ENCODE measurements at regions not wholly inside any gene's neighbourhood (a gene's known extent, or its start where the extent isn't known, plus 50 kb on each side); places are given as distances from the start of the nearest gene placed in this dataset.

- TF ChIP-seq POLR2A (IDR thresholded peaks at IDR 0.05): no peak
- TF ChIP-seq CTCF (IDR thresholded peaks at IDR 0.05): no peak
- H3K9me3 ChIP-seq: no peaks in the 10 kb centered on the region
- no peak overlapping the region for H3K27ac ChIP-seq
- H3K27me3 ChIP-seq: no peaks in the 10 kb centered on the region
- no peak overlapping the region for H3K4me3 ChIP-seq
- H3K36me3 ChIP-seq (replicated peaks in 1 of 2; ENCODE audit: insufficient read depth in 1 of 2, low read depth in 2 of 2): no peaks in the 10 kb centered on the region
- no peak for DNase-seq
- no peaks in the 10 kb centered on the region for H3K4me1 ChIP-seq
- intact Hi-C loops (cut with DNase I): no loop called here
- no peak for ATAC-seq
Observed at GRCh38 chr1:96579636-96580035, 141.9 kb upstream of the PTBP2 start.

- Histone ChIP-seq H3K27ac (no peak overlapping the region), H3K4me3 (no peak overlapping the region), H3K9me3 (no peaks in the 10 kb centered on the region), H3K36me3 (replicated peaks in 1 of 2; ENCODE audit: insufficient read depth in 1 of 2, low read depth in 2 of 2) (no peaks in the 10 kb centered on the region), H3K27me3 (no peaks in the 10 kb centered on the region), H3K4me1 (no peaks in the 10 kb centered on the region)
- no peak for TF ChIP-seq POLR2A (IDR thresholded peaks at IDR 0.05)
- TF ChIP-seq CTCF (IDR thresholded peaks at IDR 0.05): no peak
- WGBS, 2 donors: 12 to 15% methylated on average over 7 of the region's 7 CpGs
- intact Hi-C loops (cut with DNase I): no loop called here
- no peak for DNase-seq
- ATAC-seq: no peak
Observed at GRCh38 chr1:96580920-96581319, 140.7 kb upstream of the PTBP2 start.

GRCh38 chr1:96581772-96582171 is 139.8 kb upstream of the PTBP2 start:
- Histone ChIP-seq H3K4me3 (no peak overlapping the region), H3K27ac (no peak overlapping the region), H3K27me3 (no peaks in the 10 kb centered on the region), H3K4me1 (no peaks in the 10 kb centered on the region), H3K9me3 (no peaks in the 10 kb centered on the region), H3K36me3 (replicated peaks in 1 of 2; ENCODE audit: insufficient read depth in 1 of 2, low read depth in 2 of 2) (no peaks in the 10 kb centered on the region)
- ATAC-seq (no peak), DNase-seq (no peak)
- TF ChIP-seq POLR2A (IDR thresholded peaks at IDR 0.05): no peak
- TF ChIP-seq CTCF (IDR thresholded peaks at IDR 0.05): no peak
- intact Hi-C loops (cut with DNase I): no loop called here
- WGBS, 2 donors: 51 to 52% methylated on average over 7 of the region's 7 CpGs

- no peak for ATAC-seq
- TF ChIP-seq POLR2A (IDR thresholded peaks at IDR 0.05) (no peak), CTCF (IDR thresholded peaks at IDR 0.05) (no peak)
- no peak for DNase-seq
Observed at GRCh38 chr1:96583903-96584302, 137.7 kb upstream of the PTBP2 start.

GRCh38 chr1:96587222-96587621 is 134.4 kb upstream of the PTBP2 start:
- H3K27ac ChIP-seq: no peak overlapping the region
- ATAC-seq (no peak), DNase-seq (no peak)
- H3K36me3 ChIP-seq (replicated peaks in 1 of 2; ENCODE audit: insufficient read depth in 1 of 2, low read depth in 2 of 2): no peaks in the 10 kb centered on the region
- no peak overlapping the region for H3K4me3 ChIP-seq
- no peaks in the 10 kb centered on the region for H3K27me3 ChIP-seq
- no peaks in the 10 kb centered on the region for H3K9me3 ChIP-seq
- TF ChIP-seq CTCF (IDR thresholded peaks at IDR 0.05) (no peak), POLR2A (IDR thresholded peaks at IDR 0.05) (no peak)
- 57 to 60% methylated on average over 4 of the region's 4 CpGs for WGBS, 2 donors
- H3K4me1 ChIP-seq: no peaks in the 10 kb centered on the region
- intact Hi-C loops (cut with DNase I): no loop called here

More at GRCh38 chr1:96583903-96584302, 137.7 kb upstream of the PTBP2 start:
- no peak overlapping the region for H3K4me3 ChIP-seq
- no peaks in the 10 kb centered on the region for H3K27me3 ChIP-seq
- no peaks in the 10 kb centered on the region for H3K36me3 ChIP-seq (replicated peaks in 1 of 2; ENCODE audit: insufficient read depth in 1 of 2, low read depth in 2 of 2)
- H3K27ac ChIP-seq: no peak overlapping the region
- intact Hi-C loops (cut with DNase I): no loop called here
- no peaks in the 10 kb centered on the region for H3K4me1 ChIP-seq
- no peaks in the 10 kb centered on the region for H3K9me3 ChIP-seq
